HEK293 (cell line): ENCODE measurements at regions not wholly inside any gene's neighbourhood (a gene's known extent, or its start where the extent isn't known, plus 50 kb on each side); places are given as distances from the start of the nearest gene placed in this dataset.

Source experiments
- CTCF ChIA-PET: fragments of 350-600 bp; formaldehyde crosslinking; extraction: SDS; loops from one replicate; lab custom pipeline; 2021; ENCODE audit warnings: antibody characterized with exemption; lab: Yijun Ruan, JAX
- POLR2A ChIA-PET: fragments of 300-600 bp; formaldehyde crosslinking; extraction: SDS; loops from one replicate; lab custom pipeline; 2020; ENCODE audit warnings: antibody characterized with exemption, inconsistent platforms; lab: Yijun Ruan, JAX
- H3K27ac ChIP-seq: fragments of 200-500 bp; sonication (Bioruptor generic); 2 replicates; pipeline ENCODE4 v1.5.1; 2014; ENCODE audit warnings: low read depth, low read length, control low read depth, inconsistent platforms; ENCODE audit errors: extremely low read depth
- H3K36me3 ChIP-seq, 2 experiments: fragments of 200-500 bp in 1 of 2; sonication (Bioruptor generic) in 1 of 2; 1 replicate in 1 of 2; 2 replicates in 1 of 2; pipeline ENCODE4 v1.5.1; 2014 to 2017; ENCODE audit warnings: inconsistent platforms in 2 of 2, low read length in 2 of 2; ENCODE audit not compliant: control insufficient read depth in 2 of 2, insufficient read depth in 1 of 2
- H3K4me1 ChIP-seq: fragments of 200-500 bp; sonication (Bioruptor generic); 2 replicates; pipeline ENCODE4 v1.5.1; 2014; ENCODE audit warnings: mild to moderate bottlenecking, low read length, inconsistent platforms; ENCODE audit not compliant: control insufficient read depth, insufficient read depth
- H3K4me3 ChIP-seq: 2 replicates; pipeline ENCODE4 v1.5.1; 2011; ENCODE audit warnings: low read depth, mild to moderate bottlenecking, control low read depth, low read length, moderate library complexity
- H3K9me3 ChIP-seq: fragments of 200-500 bp; sonication (Bioruptor generic); 2 replicates; pipeline ENCODE4 v1.5.1; 2014; ENCODE audit warnings: low read depth, low read length, inconsistent platforms; ENCODE audit not compliant: control insufficient read depth, insufficient read depth
- BCL11B ChIP-seq: fragments of 450-650 bp; formaldehyde crosslinking; IDR thresholded peaks from 2 replicates; pipeline ENCODE4 v1.5.1; 2016; ENCODE audit warnings: low read depth, missing biosample characterization, missing genetic modification characterization
- HOXA7 ChIP-seq: sonication (generic); formaldehyde crosslinking; IDR thresholded peaks from 2 replicates; pipeline ENCODE4 v1.8.1; 2022; ENCODE audit warnings: missing genetic modification reagents, borderline replicate concordance
- KLF16 ChIP-seq: fragments of 450-650 bp; formaldehyde crosslinking; IDR thresholded peaks from 2 replicates; pipeline ENCODE4 v1.5.1; 2017; ENCODE audit warnings: missing biosample characterization, missing genetic modification characterization
- SP2 ChIP-seq: fragments of 450-650 bp; formaldehyde crosslinking; IDR thresholded peaks from 2 replicates; pipeline ENCODE4 v1.5.1; 2016; ENCODE audit warnings: missing biosample characterization, missing genetic modification characterization
- TCF7L2 ChIP-seq: IDR thresholded peaks from 2 replicates; pipeline ENCODE4 v1.6.1; 2011; ENCODE audit warnings: low read depth, mild to moderate bottlenecking, inconsistent platforms, low read length, moderate library complexity, borderline replicate concordance
- YY1 ChIP-seq: fragments of 450-650 bp; formaldehyde crosslinking; IDR thresholded peaks from 2 replicates; pipeline ENCODE4 v1.5.1; 2018; ENCODE audit warnings: missing biosample characterization, missing genetic modification characterization
- ZBTB17 ChIP-seq: fragments of 450-650 bp; formaldehyde crosslinking; IDR thresholded peaks from 2 replicates; pipeline ENCODE4 v1.5.1; 2016; ENCODE audit warnings: missing biosample characterization, missing genetic modification characterization
- ZBTB21 ChIP-seq: fragments of 450-650 bp; formaldehyde crosslinking; IDR thresholded peaks from 2 replicates; pipeline ENCODE4 v1.5.1; 2017; ENCODE audit warnings: missing biosample characterization, missing genetic modification characterization
- ZBTB7A ChIP-seq: fragments of 450-650 bp; formaldehyde crosslinking; IDR thresholded peaks from 2 replicates; pipeline ENCODE4 v1.5.1; 2016; ENCODE audit warnings: low read depth, missing biosample characterization, missing genetic modification characterization
- ZFP37 ChIP-seq: fragments of 450-650 bp; formaldehyde crosslinking; IDR thresholded peaks from 2 replicates; pipeline ENCODE4 v1.5.1; 2016; ENCODE audit warnings: missing biosample characterization, missing genetic modification characterization
- ZNF114 ChIP-seq: fragments of 450-650 bp; formaldehyde crosslinking; IDR thresholded peaks from 2 replicates; pipeline ENCODE4 v1.5.0; 2017; ENCODE audit warnings: missing biosample characterization, missing genetic modification characterization
- ZNF174 ChIP-seq: fragments of 450-650 bp; formaldehyde crosslinking; IDR thresholded peaks from 2 replicates; pipeline ENCODE4 v1.5.0; 2017; ENCODE audit warnings: missing biosample characterization, mild to moderate bottlenecking, missing genetic modification characterization
- ZNF23 ChIP-seq: fragments of 450-650 bp; formaldehyde crosslinking; IDR thresholded peaks from 2 replicates; pipeline ENCODE4 v1.5.1; 2016; ENCODE audit warnings: missing biosample characterization, missing genetic modification characterization, borderline replicate concordance
- ZNF24 ChIP-seq: fragments of 450-650 bp; formaldehyde crosslinking; IDR thresholded peaks from 2 replicates; pipeline ENCODE4 v1.5.1; 2016; ENCODE audit warnings: missing biosample characterization, missing genetic modification characterization
- ZNF391 ChIP-seq: fragments of 450-650 bp; formaldehyde crosslinking; IDR thresholded peaks from 2 replicates; pipeline ENCODE4 v1.5.1; 2016; ENCODE audit warnings: low read depth, missing biosample characterization, missing genetic modification characterization, borderline replicate concordance
- ZNF48 ChIP-seq: fragments of 450-650 bp; formaldehyde crosslinking; IDR thresholded peaks from 2 replicates; pipeline ENCODE4 v1.5.1; 2016; ENCODE audit warnings: missing biosample characterization, missing genetic modification characterization
- ZNF521 ChIP-seq: fragments of 450-650 bp; formaldehyde crosslinking; IDR thresholded peaks from 2 replicates; pipeline ENCODE4 v1.5.1; 2017; ENCODE audit warnings: missing biosample characterization, mild to moderate bottlenecking, missing genetic modification characterization
- ZNF544 ChIP-seq: fragments of 450-650 bp; formaldehyde crosslinking; IDR thresholded peaks from 2 replicates; pipeline ENCODE4 v1.5.0; 2017; ENCODE audit warnings: missing biosample characterization, missing genetic modification characterization
- ZNF558 ChIP-seq: fragments of 450-650 bp; formaldehyde crosslinking; IDR thresholded peaks from 2 replicates; pipeline ENCODE4 v1.5.1; 2016; ENCODE audit warnings: missing biosample characterization, missing genetic modification characterization
- ZNF701 ChIP-seq: fragments of 450-650 bp; formaldehyde crosslinking; IDR thresholded peaks from 2 replicates; pipeline ENCODE4 v1.5.1; 2016; ENCODE audit warnings: missing biosample characterization, missing genetic modification characterization
- ZNF76 ChIP-seq: fragments of 450-650 bp; formaldehyde crosslinking; IDR thresholded peaks from 2 replicates; pipeline ENCODE4; 2016; ENCODE audit warnings: low read depth, missing biosample characterization, missing genetic modification characterization, borderline replicate concordance
- TF ChIP-seq, protein P1 (sequence below): fragments of 450-650 bp; formaldehyde crosslinking; IDR thresholded peaks from 2 replicates; pipeline ENCODE4 v1.5.1; 2017; ENCODE audit warnings: missing biosample characterization, missing genetic modification characterization
- TF ChIP-seq, protein P2 (sequence below): fragments of 450-650 bp; formaldehyde crosslinking; IDR thresholded peaks from 2 replicates; pipeline ENCODE4 v1.5.1; 2016; ENCODE audit warnings: missing biosample characterization, missing genetic modification characterization

DNA sequence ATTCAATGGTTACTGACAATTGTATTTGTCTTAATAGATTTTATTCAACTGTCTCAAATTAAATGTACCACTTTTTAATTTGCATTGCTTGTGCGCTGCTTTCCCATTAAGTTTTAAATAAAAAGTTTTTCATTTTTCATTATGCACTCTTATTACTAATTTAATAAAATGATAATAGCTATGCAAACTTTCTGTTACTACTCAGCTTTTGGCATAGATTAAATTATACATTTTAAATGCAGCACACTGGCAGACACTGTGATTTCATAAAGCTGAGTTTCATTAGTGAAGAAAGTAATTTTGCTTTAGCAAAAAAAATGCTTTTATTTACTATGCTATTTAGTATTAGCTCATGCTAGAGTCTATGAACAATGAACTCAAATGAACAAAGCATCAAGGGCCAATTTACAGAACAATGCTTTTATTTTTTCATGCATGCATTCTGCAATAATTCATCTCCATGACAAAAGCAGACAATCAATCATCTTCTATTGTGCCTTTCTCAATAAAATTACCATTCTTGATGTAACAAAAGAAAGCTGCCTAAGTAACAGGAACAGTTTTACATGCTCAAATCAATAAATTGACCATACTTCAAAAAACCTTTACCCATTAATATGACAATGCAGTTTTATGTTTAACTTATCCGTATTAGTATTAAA is 595.2 kb upstream of the ARRDC3 start:
- TF ChIP-seq ZFP37 (tag by site-specific recombination), result no peak
- TF ChIP-seq BCL11B (tag by site-specific recombination), result no peak
- no peak for TF ChIP-seq ZNF521 (tag by site-specific recombination)
- TF ChIP-seq ZNF544 (tag by site-specific recombination), result no peak
- TF ChIP-seq ZNF701 (tag by site-specific recombination), result no peak
- no peak for TF ChIP-seq ZNF23 (tag by site-specific recombination)
- TF ChIP-seq, protein P1, sequence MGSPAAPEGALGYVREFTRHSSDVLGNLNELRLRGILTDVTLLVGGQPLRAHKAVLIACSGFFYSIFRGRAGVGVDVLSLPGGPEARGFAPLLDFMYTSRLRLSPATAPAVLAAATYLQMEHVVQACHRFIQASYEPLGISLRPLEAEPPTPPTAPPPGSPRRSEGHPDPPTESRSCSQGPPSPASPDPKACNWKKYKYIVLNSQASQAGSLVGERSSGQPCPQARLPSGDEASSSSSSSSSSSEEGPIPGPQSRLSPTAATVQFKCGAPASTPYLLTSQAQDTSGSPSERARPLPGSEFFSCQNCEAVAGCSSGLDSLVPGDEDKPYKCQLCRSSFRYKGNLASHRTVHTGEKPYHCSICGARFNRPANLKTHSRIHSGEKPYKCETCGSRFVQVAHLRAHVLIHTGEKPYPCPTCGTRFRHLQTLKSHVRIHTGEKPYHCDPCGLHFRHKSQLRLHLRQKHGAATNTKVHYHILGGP, result no peak
- TF ChIP-seq ZNF48 (tag by site-specific recombination), result no peak
- TF ChIP-seq ZNF174 (tag by site-specific recombination), result no peak
- no peak for TF ChIP-seq ZNF114
- ChIA-PET CTCF (interaction anchor here (0.6 kb wide), 1 partner anchor 31 kb away, joined by 4 read pairs; no protein-coding TSS in a partner anchor), POLR2A (no interaction called here)
- Histone ChIP-seq H3K36me3 (no peaks in the 10 kb centered on the region), H3K9me3 (no peaks in the 10 kb centered on the region), H3K4me1 (no peaks in the 10 kb centered on the region), H3K4me3 (no peak overlapping the region), H3K27ac (no peak overlapping the region)

DNA sequence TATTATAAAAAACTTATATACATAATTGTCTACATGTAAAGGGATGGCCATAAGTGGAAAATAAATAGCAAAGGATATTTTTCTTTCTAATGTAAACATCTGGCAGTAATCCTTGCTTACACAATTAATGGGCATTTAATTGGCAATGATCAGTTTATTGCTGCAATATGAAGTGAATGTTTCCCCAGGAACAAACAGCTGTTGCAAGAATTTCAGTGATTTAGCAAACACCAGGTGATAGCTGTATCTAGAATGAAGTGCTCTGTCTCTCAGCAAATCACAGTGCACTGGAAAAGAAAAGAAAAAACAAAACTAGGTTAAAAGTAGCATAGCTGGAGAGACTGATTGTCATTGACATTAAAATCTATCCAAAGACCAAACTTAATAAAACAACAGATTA is 594.5 kb upstream of the ARRDC3 start:
- POLR2A ChIA-PET, result no interaction called here
- CTCF ChIA-PET, result no interaction called here
- TF ChIP-seq TCF7L2 (no peak), ZBTB7A (tag by site-specific recombination) (no peak), ZNF558 (tag by site-specific recombination) (no peak), ZNF24 (no peak), ZNF391 (no peak), ZBTB17 (tag by site-specific recombination) (no peak), KLF16 (tag by site-specific recombination) (no peak), YY1 (tag by site-specific recombination) (no peak), ZBTB21 (tag by site-specific recombination) (no peak), ZNF76 (tag by site-specific recombination) (no peak), SP2 (tag by site-specific recombination) (no peak), HOXA7 (CRISPR knock-in tag) (no peak)
- TF ChIP-seq, protein P2, sequence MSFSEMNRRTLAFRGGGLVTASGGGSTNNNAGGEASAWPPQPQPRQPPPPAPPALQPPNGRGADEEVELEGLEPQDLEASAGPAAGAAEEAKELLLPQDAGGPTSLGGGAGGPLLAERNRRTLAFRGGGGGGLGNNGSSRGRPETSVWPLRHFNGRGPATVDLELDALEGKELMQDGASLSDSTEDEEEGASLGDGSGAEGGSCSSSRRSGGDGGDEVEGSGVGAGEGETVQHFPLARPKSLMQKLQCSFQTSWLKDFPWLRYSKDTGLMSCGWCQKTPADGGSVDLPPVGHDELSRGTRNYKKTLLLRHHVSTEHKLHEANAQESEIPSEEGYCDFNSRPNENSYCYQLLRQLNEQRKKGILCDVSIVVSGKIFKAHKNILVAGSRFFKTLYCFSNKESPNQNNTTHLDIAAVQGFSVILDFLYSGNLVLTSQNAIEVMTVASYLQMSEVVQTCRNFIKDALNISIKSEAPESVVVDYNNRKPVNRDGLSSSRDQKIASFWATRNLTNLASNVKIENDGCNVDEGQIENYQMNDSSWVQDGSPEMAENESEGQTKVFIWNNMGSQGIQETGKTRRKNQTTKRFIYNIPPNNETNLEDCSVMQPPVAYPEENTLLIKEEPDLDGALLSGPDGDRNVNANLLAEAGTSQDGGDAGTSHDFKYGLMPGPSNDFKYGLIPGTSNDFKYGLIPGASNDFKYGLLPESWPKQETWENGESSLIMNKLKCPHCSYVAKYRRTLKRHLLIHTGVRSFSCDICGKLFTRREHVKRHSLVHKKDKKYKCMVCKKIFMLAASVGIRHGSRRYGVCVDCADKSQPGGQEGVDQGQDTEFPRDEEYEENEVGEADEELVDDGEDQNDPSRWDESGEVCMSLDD (tag by site-specific recombination), result no peak
- no peaks in the 10 kb centered on the region for H3K4me1 ChIP-seq
- no peak overlapping the region for H3K4me3 ChIP-seq
- H3K36me3 ChIP-seq, result no peaks in the 10 kb centered on the region
- H3K9me3 ChIP-seq, result no peaks in the 10 kb centered on the region
- no peak overlapping the region for H3K27ac ChIP-seq
